DOHH2 (cell line): ENCODE measurements at regions not wholly inside any gene's neighbourhood (a gene's known extent, or its start where the extent isn't known, plus 50 kb on each side); places are given as distances from the start of the nearest gene placed in this dataset.

Experiments
- EZH2phosphoT487 ChIP-seq: fragments of 200-600 bp; sonication (generic); IDR thresholded peaks from 2 replicates; pipeline ENCODE4 v1.6.1; 2017; ENCODE audit warnings: borderline replicate concordance, mild to moderate bottlenecking, antibody characterized with exemption, low read length, moderate library complexity, mixed read lengths
- TF ChIP-seq, protein P1 (sequence below): fragments of 200-600 bp; sonication (generic); IDR thresholded peaks from one replicate; pipeline ENCODE4 v1.5.1; 2014; ENCODE audit warnings: antibody characterized with exemption, mild to moderate bottlenecking, low read depth, low read length; ENCODE audit not compliant: poor library complexity, severe bottlenecking

DNA sequence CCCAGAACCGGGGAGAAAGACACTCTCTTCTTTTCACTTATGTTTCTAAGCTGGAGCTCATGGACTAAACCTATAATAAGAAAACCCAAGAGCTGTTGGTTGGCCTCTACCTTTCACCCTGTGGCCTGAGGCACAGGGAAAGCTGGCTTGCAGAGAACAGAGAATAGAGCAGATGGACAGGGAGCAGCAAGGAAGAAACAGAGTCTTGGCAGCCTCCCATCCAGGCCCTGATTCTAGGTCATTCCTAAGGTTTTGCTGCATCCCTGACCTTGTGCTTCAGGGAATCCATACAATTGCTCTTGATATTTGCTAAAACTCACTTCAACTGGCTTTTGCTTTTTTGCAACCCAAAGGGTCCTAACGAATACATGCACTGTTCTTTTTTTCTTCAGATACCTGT is 87.8 kb downstream of the SMIM20 start:
- TF ChIP-seq, protein P1, sequence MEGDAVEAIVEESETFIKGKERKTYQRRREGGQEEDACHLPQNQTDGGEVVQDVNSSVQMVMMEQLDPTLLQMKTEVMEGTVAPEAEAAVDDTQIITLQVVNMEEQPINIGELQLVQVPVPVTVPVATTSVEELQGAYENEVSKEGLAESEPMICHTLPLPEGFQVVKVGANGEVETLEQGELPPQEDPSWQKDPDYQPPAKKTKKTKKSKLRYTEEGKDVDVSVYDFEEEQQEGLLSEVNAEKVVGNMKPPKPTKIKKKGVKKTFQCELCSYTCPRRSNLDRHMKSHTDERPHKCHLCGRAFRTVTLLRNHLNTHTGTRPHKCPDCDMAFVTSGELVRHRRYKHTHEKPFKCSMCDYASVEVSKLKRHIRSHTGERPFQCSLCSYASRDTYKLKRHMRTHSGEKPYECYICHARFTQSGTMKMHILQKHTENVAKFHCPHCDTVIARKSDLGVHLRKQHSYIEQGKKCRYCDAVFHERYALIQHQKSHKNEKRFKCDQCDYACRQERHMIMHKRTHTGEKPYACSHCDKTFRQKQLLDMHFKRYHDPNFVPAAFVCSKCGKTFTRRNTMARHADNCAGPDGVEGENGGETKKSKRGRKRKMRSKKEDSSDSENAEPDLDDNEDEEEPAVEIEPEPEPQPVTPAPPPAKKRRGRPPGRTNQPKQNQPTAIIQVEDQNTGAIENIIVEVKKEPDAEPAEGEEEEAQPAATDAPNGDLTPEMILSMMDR, result no peak
- no peak for TF ChIP-seq EZH2phosphoT487
